ENCODE measurements at regions not wholly inside any gene's neighbourhood (a gene's known extent, or its start where the extent isn't known, plus 50 kb on each side); places are given as distances from the start of the nearest gene placed in this dataset.

- DNase-seq (ENCODE audit: low spot score), result no peak
Measured at GRCh38 chr14:80446356-80446755, 235.1 kb upstream of the DIO2 start.

- DNase-seq (ENCODE audit: low spot score), result no peak
Measured at GRCh38 chr14:80445605-80446004, 234.3 kb upstream of the DIO2 start.

DNA sequence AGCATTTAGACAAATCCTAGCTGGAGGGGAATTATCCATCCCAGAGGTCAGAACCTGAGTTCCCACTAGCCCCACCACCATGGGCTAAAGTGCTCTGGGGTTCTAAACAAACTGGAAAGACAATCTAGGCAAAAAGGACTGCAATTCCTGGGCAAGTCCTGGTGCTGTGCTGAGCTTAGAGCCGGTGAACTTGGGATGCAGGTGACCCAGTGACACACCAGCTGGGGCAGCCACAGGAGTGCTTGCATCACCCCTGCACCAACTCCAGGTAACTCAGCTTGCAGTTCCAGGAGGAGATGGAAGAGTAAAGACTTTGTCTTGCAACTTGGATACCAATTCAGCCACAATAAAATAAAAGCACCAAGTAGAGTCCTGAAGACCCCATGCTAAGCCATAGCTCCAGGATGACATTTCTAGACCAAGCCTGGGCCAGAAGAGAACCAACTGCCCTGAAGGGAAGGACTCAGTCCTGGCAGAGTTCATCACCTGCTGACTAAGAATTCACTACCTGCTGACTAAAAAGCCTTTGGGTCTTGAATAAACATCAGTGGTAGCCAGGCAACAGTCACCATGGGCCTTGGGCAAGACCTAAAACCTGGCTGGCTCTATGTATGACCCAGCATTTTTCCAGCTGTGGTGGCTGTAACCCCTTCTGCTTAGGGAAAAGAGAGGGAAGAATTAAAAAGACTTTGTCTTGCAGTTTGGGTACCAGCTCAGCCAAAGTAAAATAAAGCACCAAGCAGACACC is 223.4 kb upstream of the DIO2 start:
- no peak for DNase-seq (ENCODE audit: low spot score)

DNA sequence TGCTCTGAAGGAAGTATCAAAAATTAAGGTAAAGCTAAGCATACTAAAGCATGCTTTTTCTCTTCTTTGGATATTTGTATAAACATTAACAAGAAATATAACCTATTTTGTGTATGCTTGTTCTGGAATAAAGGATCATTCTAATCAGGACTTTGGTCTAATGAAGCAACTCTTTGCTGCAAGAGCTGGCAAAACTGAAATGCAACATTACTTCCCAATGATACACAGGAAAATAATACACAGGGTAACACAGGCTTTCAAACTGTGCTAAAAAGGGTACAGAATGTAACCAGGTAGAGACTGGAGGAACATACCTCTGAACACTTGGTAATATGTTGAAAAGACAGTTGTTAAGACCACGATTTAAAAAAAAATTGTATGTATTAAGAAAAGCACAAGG is 222.5 kb upstream of the DIO2 start:
- no peak for DNase-seq (ENCODE audit: low spot score)

GRCh38 chr14:80428671-80429070 is 217.4 kb upstream of the DIO2 start:
- no peak for DNase-seq (ENCODE audit: low spot score)

GRCh38 chr14:80428171-80428570 is 216.9 kb upstream of the DIO2 start:
- no peak for DNase-seq (ENCODE audit: low spot score)

GRCh38 chr14:80427101-80427500 is 215.8 kb upstream of the DIO2 start:
- DNase-seq (ENCODE audit: low spot score), result no peak

GRCh38 chr14:80426683-80427082 is 215.4 kb upstream of the DIO2 start:
- DNase-seq (ENCODE audit: low spot score), result no peak

DNA sequence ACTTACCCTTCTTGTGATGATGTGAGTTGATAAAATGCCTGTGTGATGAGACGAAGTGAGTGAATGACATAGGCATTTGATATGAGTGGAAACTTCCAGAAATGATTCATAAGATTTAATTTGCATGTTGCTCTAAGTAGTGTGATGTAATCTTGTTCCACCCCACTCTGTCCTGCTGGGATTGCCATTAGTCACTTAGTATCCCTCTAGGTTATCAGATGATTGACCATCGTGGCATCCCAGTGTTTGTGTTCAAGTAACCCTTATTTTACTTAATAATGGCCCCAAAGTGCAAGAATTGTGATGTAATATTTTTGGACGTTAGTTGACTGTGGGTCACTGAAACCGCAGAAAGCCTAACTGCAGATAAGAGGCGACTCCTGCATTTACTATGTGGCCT is 214.4 kb upstream of the DIO2 start:
- no peak for DNase-seq (ENCODE audit: low spot score)

DNA sequence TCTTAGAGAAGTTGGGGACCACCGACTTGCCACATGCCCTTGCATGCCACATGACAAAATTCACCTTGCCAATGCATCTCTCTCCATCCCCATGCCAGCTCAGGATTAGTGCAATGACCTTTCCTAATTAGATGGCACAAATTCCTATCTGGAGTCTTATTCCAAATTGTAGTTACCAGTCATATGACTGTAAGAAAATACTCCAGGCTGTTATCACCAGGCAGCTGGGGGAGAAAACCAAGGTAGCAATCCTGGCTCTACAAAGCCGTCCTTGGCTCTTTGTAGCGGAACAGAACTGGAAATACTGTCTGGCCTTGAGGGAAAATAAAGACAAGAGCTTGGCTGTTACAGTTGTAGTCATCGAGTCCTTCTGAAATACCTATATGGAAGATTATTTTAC is 208.5 kb upstream of the DIO2 start:
- no peak for DNase-seq (ENCODE audit: low spot score)

DNA sequence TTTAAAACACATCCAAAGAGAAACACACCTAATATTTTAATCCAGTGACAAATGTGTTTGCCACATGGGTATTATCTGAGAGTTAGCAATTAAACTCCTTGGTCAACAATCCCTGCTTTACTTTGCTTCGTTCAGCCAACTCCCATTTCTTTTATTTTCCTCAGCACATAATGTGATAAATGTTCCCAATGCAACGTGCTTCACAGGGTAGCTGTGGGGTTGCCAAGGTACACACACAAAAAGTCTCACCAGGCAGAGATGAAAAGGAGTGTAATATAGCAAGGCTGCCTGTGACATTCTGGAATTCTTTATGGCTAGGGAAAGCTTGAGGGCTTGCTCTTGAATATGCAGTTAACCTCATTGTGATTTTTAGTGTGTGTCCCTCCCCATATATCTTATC is 208.0 kb upstream of the DIO2 start:
- DNase-seq (ENCODE audit: low spot score), result no peak

- no peak for DNase-seq (ENCODE audit: low spot score)
Measured at GRCh38 chr14:80415636-80416035, 204.3 kb upstream of the DIO2 start.

DNA sequence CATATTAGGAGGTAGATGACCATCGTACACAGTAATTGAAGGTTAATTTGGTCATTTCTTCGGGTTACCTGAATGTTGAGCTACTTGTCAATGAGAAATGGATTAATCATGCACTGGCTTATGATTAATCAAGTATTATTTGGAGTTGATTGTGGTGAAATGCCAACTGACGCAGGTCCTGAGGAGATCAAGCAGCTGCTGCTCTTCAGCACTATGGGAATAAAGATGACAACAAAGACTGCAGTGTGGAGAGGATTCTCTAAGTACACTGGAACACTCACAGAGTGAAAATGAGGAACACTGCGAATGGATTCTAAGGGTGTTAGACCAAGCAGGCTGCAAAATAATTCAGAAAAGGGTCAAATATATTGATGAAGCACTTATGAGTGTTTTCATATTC is 202.8 kb upstream of the DIO2 start:
- no peak for DNase-seq (ENCODE audit: low spot score)

- DNase-seq (ENCODE audit: low spot score), result no peak
Measured at GRCh38 chr14:80404413-80404812, 193.1 kb upstream of the DIO2 start.

DNA sequence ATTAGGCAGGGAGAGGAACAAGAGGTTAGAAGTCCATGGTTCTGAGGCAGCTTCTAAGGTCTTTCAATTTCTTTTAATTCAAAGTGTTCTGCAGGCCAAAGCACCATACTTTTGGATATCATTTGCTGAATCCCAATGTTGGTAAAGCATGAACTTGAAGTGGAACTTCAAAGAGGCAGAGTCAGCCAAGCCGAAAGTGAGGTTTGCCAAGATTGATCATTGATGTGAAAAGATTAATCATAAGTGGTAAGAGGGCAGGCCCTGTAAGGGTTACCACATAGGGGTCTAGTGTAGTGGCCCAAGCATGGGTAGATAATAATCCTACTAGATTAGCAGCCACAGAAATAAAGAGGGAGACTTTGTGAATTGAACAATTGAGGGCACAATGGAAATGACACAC is 191.7 kb upstream of the DIO2 start:
- no peak for DNase-seq (ENCODE audit: low spot score)

- DNase-seq (ENCODE audit: low spot score), result no peak
Measured at GRCh38 chr14:80395031-80395430, 183.7 kb upstream of the DIO2 start.

DNA sequence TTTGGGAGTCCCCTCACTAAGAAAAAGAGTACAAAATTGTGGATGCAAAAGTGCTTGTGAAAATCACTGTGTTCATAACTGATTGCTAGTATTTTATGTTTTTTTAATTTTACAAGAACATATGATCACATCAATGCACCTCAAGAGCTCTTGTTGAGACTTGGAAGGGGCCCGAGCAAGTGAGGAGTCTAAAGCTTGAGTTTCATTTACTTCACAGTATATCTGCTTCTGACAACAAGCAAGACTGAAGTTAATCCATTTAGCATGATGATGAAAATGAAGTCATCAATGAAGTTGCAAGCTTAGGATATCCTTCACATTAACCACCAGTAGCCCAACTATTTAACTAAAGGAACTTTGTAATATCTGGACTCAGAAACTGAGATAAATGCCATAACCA is 182.5 kb upstream of the DIO2 start:
- DNase-seq (ENCODE audit: low spot score), result no peak

DNA sequence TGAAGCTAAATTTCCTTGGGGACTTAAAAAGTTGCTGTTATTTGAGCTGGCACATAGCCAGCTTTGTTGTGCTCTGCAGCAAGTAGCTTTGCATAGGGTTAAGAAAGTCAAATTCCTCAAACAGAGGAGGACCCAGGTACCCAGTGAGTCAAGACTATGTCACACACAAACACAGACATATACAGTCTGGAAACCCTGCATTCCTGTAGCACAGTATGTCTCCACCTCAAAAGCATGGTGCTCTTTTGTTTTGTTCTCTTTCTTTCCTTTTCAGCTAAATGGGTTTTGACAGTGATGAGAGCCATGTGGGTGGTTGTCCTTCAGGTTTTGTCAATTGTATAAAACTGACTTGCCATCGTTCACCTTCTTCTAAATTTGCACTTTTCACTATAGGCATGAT is 179.6 kb upstream of the DIO2 start:
- DNase-seq (ENCODE audit: low spot score), result no peak

GRCh38 chr14:80388980-80389711 is 177.8 kb upstream of the DIO2 start:
- DNase-seq (ENCODE audit: low spot score), result peak; percentile 1

- DNase-seq (ENCODE audit: low spot score), result no peak
Measured at GRCh38 chr14:80387563-80387981, 176.3 kb upstream of the DIO2 start.

DNA sequence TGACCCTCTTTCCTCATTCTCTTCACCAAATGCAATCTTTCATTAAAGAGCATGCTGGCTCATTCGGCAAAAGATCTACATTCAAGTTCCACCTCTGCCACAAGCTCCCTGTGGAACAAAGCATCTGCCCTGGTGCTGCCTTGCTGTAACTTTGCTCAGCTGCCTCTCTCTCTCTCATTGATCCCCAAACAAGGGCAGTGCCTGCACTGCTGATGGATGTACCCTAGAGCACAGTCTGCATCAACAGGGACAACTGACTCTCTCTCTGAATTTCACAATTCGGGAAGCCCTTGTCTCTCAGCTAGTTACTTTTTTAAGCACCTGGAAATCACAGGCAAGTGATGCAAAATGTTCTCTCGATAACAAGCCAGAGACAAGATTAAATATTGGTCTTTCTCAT is 174.0 kb upstream of the DIO2 start:
- DNase-seq (ENCODE audit: low spot score), result no peak

- no peak for DNase-seq (ENCODE audit: low spot score)
Measured at GRCh38 chr14:80383223-80383622, 171.9 kb upstream of the DIO2 start.

DNA sequence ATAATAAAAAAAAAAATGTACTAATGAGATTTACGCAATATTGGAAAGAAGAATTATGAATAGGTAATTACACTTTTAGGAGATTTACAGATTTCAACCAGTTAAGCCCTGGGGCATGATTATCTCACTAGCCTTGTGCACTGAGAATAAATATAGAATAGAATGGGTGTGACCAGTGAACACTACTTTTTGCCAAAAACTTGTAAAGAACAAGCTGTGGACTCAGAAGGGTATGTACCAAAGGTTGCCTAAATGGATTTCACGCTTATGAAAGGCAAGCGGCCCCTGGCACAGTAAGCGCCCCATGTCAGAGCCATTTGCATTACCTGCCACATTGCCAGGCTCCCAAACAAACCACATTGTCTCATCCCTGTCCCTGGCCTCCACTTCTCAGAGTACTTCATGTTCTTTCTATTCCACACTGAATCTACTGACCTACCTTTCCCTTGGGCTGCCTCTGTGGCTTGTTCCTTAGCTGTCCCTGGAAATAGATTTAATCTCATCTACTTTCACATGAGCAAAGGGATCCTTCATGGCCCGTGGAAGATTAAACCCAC is 170.6 kb upstream of the DIO2 start:
- no peak for DNase-seq (ENCODE audit: low spot score)
